ENCODE measurements at regions not wholly inside any gene's neighbourhood (a gene's known extent, or its start where the extent isn't known, plus 50 kb on each side); places are given as distances from the start of the nearest gene placed in this dataset.
"Not testable (repeated sequence)": the region's sequence is repeated elsewhere in the genome, so short reads cannot be mapped to it uniquely, and the experiment has no call there.

- Histone ChIP-seq H3K9me3 (ENCODE audit: low read depth, low read length) (no peaks in the 10 kb centered on the region), H3K79me2 (ENCODE audit: insufficient read depth, low read length) (no peaks in the 10 kb centered on the region), H3K4me3 (ENCODE audit: insufficient read depth, low read length) (no peak overlapping the region), H3K4me2 (ENCODE audit: insufficient read depth, low read length) (no peak overlapping the region), H3K27me3 (ENCODE audit: insufficient read depth, low read length) (no peaks in the 10 kb centered on the region), H4K20me1 (ENCODE audit: insufficient read depth, low read length) (no peaks in the 10 kb centered on the region), H3K27ac (ENCODE audit: low read depth, low read length) (no peak overlapping the region), H3K36me3 (ENCODE audit: insufficient read depth, low read length) (no peaks in the 10 kb centered on the region), H3K4me1 (ENCODE audit: insufficient read depth, low read length) (no peaks in the 10 kb centered on the region), H2AFZ (ENCODE audit: low read length) (no peak overlapping the region)
- no peak for TF ChIP-seq CTCF (IDR thresholded peaks at IDR 0.05; ENCODE audit: extremely low read depth, low read depth, low read length)
- DNase-seq (ENCODE audit: insufficient read length, low spot score, missing footprints), result no peak
Observed at GRCh38 chr6:74480561-74480960, 725.3 kb downstream of the COL12A1 start.

- H3K27ac ChIP-seq (ENCODE audit: low read depth, low read length), result no peak overlapping the region
- no peaks in the 10 kb centered on the region for H3K4me1 ChIP-seq (ENCODE audit: insufficient read depth, low read length)
- no peaks in the 10 kb centered on the region for H3K36me3 ChIP-seq (ENCODE audit: insufficient read depth, low read length)
- no peaks in the 10 kb centered on the region for H4K20me1 ChIP-seq (ENCODE audit: insufficient read depth, low read length)
- no peak overlapping the region for H3K4me3 ChIP-seq (ENCODE audit: insufficient read depth, low read length)
- no peak overlapping the region for H2AFZ ChIP-seq (ENCODE audit: low read length)
- no peaks in the 10 kb centered on the region for H3K79me2 ChIP-seq (ENCODE audit: insufficient read depth, low read length)
- H3K4me2 ChIP-seq (ENCODE audit: insufficient read depth, low read length), result no peak overlapping the region
- H3K27me3 ChIP-seq (ENCODE audit: insufficient read depth, low read length), result no peaks in the 10 kb centered on the region
- TF ChIP-seq CTCF (IDR thresholded peaks at IDR 0.05; ENCODE audit: extremely low read depth, low read depth, low read length), result no peak
- DNase-seq (ENCODE audit: insufficient read length, low spot score, missing footprints), result no peak
- H3K9me3 ChIP-seq (ENCODE audit: low read depth, low read length), result no peaks in the 10 kb centered on the region
Observed at GRCh38 chr6:74479960-74480359, 725.9 kb downstream of the COL12A1 start.

- Histone ChIP-seq H3K4me3 (ENCODE audit: insufficient read depth, low read length) (no peak overlapping the region), H3K79me2 (ENCODE audit: insufficient read depth, low read length) (no peaks in the 10 kb centered on the region), H4K20me1 (ENCODE audit: insufficient read depth, low read length) (no peaks in the 10 kb centered on the region), H3K27ac (ENCODE audit: low read depth, low read length) (no peak overlapping the region), H3K9me3 (ENCODE audit: low read depth, low read length) (no peaks in the 10 kb centered on the region), H3K36me3 (ENCODE audit: insufficient read depth, low read length) (no peaks in the 10 kb centered on the region), H2AFZ (ENCODE audit: low read length) (no peak overlapping the region), H3K27me3 (ENCODE audit: insufficient read depth, low read length) (no peaks in the 10 kb centered on the region), H3K4me2 (ENCODE audit: insufficient read depth, low read length) (no peak overlapping the region), H3K4me1 (ENCODE audit: insufficient read depth, low read length) (no peaks in the 10 kb centered on the region)
- DNase-seq (ENCODE audit: insufficient read length, low spot score, missing footprints), result no peak
- no peak for TF ChIP-seq CTCF (IDR thresholded peaks at IDR 0.05; ENCODE audit: extremely low read depth, low read depth, low read length)
Observed at GRCh38 chr6:74479420-74479819, 726.4 kb downstream of the COL12A1 start.

GRCh38 chr6:74474046-74474445 lies 731.8 kb downstream of the COL12A1 start:
- not testable (repeated sequence) for H3K4me3 ChIP-seq (ENCODE audit: insufficient read depth, low read length); H3K27ac ChIP-seq (ENCODE audit: low read depth, low read length); H4K20me1 ChIP-seq (ENCODE audit: insufficient read depth, low read length); H3K9me3 ChIP-seq (ENCODE audit: low read depth, low read length); H2AFZ ChIP-seq (ENCODE audit: low read length); H3K79me2 ChIP-seq (ENCODE audit: insufficient read depth, low read length); H3K27me3 ChIP-seq (ENCODE audit: insufficient read depth, low read length); H3K4me2 ChIP-seq (ENCODE audit: insufficient read depth, low read length); DNase-seq (ENCODE audit: insufficient read length, low spot score, missing footprints); H3K36me3 ChIP-seq (ENCODE audit: insufficient read depth, low read length); H3K4me1 ChIP-seq (ENCODE audit: insufficient read depth, low read length)

- not testable (repeated sequence) for H3K4me2 ChIP-seq (ENCODE audit: insufficient read depth, low read length); H3K9me3 ChIP-seq (ENCODE audit: low read depth, low read length); H3K4me1 ChIP-seq (ENCODE audit: insufficient read depth, low read length); H3K27me3 ChIP-seq (ENCODE audit: insufficient read depth, low read length); H3K36me3 ChIP-seq (ENCODE audit: insufficient read depth, low read length); H3K79me2 ChIP-seq (ENCODE audit: insufficient read depth, low read length); H3K4me3 ChIP-seq (ENCODE audit: insufficient read depth, low read length); H3K27ac ChIP-seq (ENCODE audit: low read depth, low read length); DNase-seq (ENCODE audit: insufficient read length, low spot score, missing footprints); H2AFZ ChIP-seq (ENCODE audit: low read length); H4K20me1 ChIP-seq (ENCODE audit: insufficient read depth, low read length)
Observed at GRCh38 chr6:74468552-74468951, 737.3 kb downstream of the COL12A1 start.

All from osteoblast (primary cell).